Suprapubic skin (tissue), 4 donors: ENCODE measurements at regions not wholly inside any gene's neighbourhood (a gene's known extent, or its start where the extent isn't known, plus 50 kb on each side); places are given as distances from the start of the nearest gene placed in this dataset.
"Not testable (repeated sequence)": the region's sequence is repeated elsewhere in the genome, so short reads cannot be mapped to it uniquely, and the experiment has no call there.

Experiments
- DNase-seq, 2 donors: peaks; one replicate each; pipeline ENCODE4 v3.0.0-alpha.2; 2019; ENCODE audit warnings: low spot score in 2 of 2
- H3K27ac ChIP-seq: fragments of 200-600 bp; sonication (generic); one replicate; pipeline ENCODE4 v1.5.1; 2019
- H3K27me3 ChIP-seq: fragments of 200-600 bp; sonication (generic); one replicate; pipeline ENCODE4 v1.5.1; 2019
- H3K36me3 ChIP-seq: fragments of 200-600 bp; sonication (generic); one replicate; pipeline ENCODE4 v1.5.1; 2019
- H3K4me1 ChIP-seq: fragments of 200-600 bp; sonication (generic); one replicate; pipeline ENCODE4 v1.5.1; 2019
- H3K4me3 ChIP-seq: fragments of 200-600 bp; sonication (generic); one replicate; pipeline ENCODE4 v1.5.1; 2019; ENCODE audit warnings: mild to moderate bottlenecking
- H3K9me3 ChIP-seq: fragments of 200-600 bp; sonication (generic); one replicate; pipeline ENCODE4 v1.5.1; 2019
- CTCF ChIP-seq, 2 donors: fragments of 200-600 bp in 1 of 2; fragments of 450-650 bp in 1 of 2; sonication (generic) in 1 of 2; IDR thresholded peaks; one replicate each; pipeline ENCODE4 v1.5.1; 2016 to 2019; ENCODE audit warnings: antibody characterized with exemption in 2 of 2, mild to moderate bottlenecking in 1 of 2, moderate library complexity in 1 of 2
- EP300 ChIP-seq: sonication (generic); formaldehyde crosslinking; IDR thresholded peaks from one replicate; pipeline ENCODE4 v1.6.1; 2017; ENCODE audit warnings: antibody characterized with exemption
- POLR2A ChIP-seq, 2 donors: fragments of 450-650 bp; IDR thresholded peaks; one replicate each; pipeline ENCODE4 v1.6.1; 2017; ENCODE audit warnings: antibody characterized with exemption in 2 of 2, mild to moderate bottlenecking in 2 of 2, moderate library complexity in 2 of 2
- POLR2AphosphoS5 ChIP-seq, 3 donors: sonication (generic); formaldehyde crosslinking; IDR thresholded peaks; one replicate each; pipeline ENCODE4 v1.6.1; 2017; ENCODE audit warnings: antibody characterized with exemption in 3 of 3
- WGBS: methylation state at CpG from one replicate; pipeline ENCODE4 v1.1.5; 2018; 5-methylcytosine and 5-hydroxymethylcytosine counted together

GRCh38 chr9:6106711-6107339 lies 91.4 kb upstream of the RANBP6 start:
- Histone ChIP-seq H3K36me3 (no peaks in the 10 kb centered on the region), H3K9me3 (no peaks in the 10 kb centered on the region), H3K4me1 (peaks cover 11% of the 10 kb centered on the region), H3K4me3 (no peak overlapping the region), H3K27ac (no peak overlapping the region), H3K27me3 (no peaks in the 10 kb centered on the region)
- TF ChIP-seq EP300 = no peak
- TF ChIP-seq CTCF (IDR thresholded peaks at IDR 0.05) = peak in 1 of 2 donors; percentile 29
- no peak for DNase-seq
- 20% methylated on average over 2 of the region's 2 CpGs for WGBS

- no peaks in the 10 kb centered on the region for H3K36me3 ChIP-seq
- no peak for DNase-seq
- H3K4me1 ChIP-seq = peaks cover 11% of the 10 kb centered on the region
- H3K9me3 ChIP-seq = no peaks in the 10 kb centered on the region
- H3K4me3 ChIP-seq = no peak overlapping the region
- WGBS = 97% methylated on average over 1 of the region's 1 CpG
- H3K27ac ChIP-seq = no peak overlapping the region
- H3K27me3 ChIP-seq = no peaks in the 10 kb centered on the region
- TF ChIP-seq CTCF (IDR thresholded peaks at IDR 0.05) (no peak), EP300 (no peak), POLR2A (IDR thresholded peaks at IDR 0.05) (no peak), POLR2AphosphoS5 (IDR thresholded peaks at IDR 0.05) (no peak)
Measured at GRCh38 chr9:6105738-6106137, 90.3 kb upstream of the RANBP6 start.

- H3K36me3 ChIP-seq = not testable (repeated sequence)
- peaks cover 11% of the 10 kb centered on the region for H3K4me1 ChIP-seq
Measured at GRCh38 chr9:6104406-6104805, 89.0 kb upstream of the RANBP6 start.

GRCh38 chr9:6103911-6104310 lies 88.5 kb upstream of the RANBP6 start:
- not testable (repeated sequence) for H3K27me3 ChIP-seq, H3K9me3 ChIP-seq, DNase-seq, H3K36me3 ChIP-seq, H3K27ac ChIP-seq, H3K4me3 ChIP-seq
- H3K4me1 ChIP-seq = peaks cover 11% of the 10 kb centered on the region
- WGBS = 91% methylated on average over 3 of the region's 3 CpGs

More at GRCh38 chr9:6104406-6104805, 89.0 kb upstream of the RANBP6 start:
- WGBS = 69% methylated on average over 3 of the region's 3 CpGs
- H3K27me3 ChIP-seq, H3K27ac ChIP-seq, H3K9me3 ChIP-seq, DNase-seq, H3K4me3 ChIP-seq: not testable (repeated sequence)

GRCh38 chr9:6102336-6102987 lies 87.0 kb upstream of the RANBP6 start:
- not testable (repeated sequence) for DNase-seq, H3K27me3 ChIP-seq, H3K9me3 ChIP-seq, H3K4me3 ChIP-seq, H3K27ac ChIP-seq, H3K36me3 ChIP-seq
- peaks cover 11% of the 10 kb centered on the region for H3K4me1 ChIP-seq
- 40% methylated on average over 2 of the region's 4 CpGs for WGBS
- peak in 1 of 3 donors; percentile 19 for TF ChIP-seq POLR2AphosphoS5 (IDR thresholded peaks at IDR 0.05)

GRCh38 chr9:6101725-6102124 lies 86.3 kb upstream of the RANBP6 start:
- not testable (repeated sequence) for H3K36me3 ChIP-seq, H3K9me3 ChIP-seq, DNase-seq, H3K27me3 ChIP-seq, H3K4me3 ChIP-seq, H3K4me1 ChIP-seq, H3K27ac ChIP-seq
- WGBS = 91% methylated on average over 1 of the region's 1 CpG

- not testable (repeated sequence) for H3K27me3 ChIP-seq, H3K9me3 ChIP-seq, H3K4me1 ChIP-seq
Measured at GRCh38 chr9:6099346-6099745, 83.9 kb upstream of the RANBP6 start.

GRCh38 chr9:6098431-6098830 lies 83.0 kb upstream of the RANBP6 start:
- Histone ChIP-seq H3K27ac (no peak overlapping the region), H3K4me3 (no peak overlapping the region), H3K9me3 (no peaks in the 10 kb centered on the region), H3K36me3 (no peaks in the 10 kb centered on the region), H3K27me3 (no peaks in the 10 kb centered on the region), H3K4me1 (peaks cover 3% of the 10 kb centered on the region)
- no peak for DNase-seq
- no peak for TF ChIP-seq POLR2AphosphoS5 (IDR thresholded peaks at IDR 0.05)
- TF ChIP-seq POLR2A (IDR thresholded peaks at IDR 0.05) = no peak
- WGBS = 83% methylated on average over 1 of the region's 1 CpG

More at GRCh38 chr9:6099346-6099745, 83.9 kb upstream of the RANBP6 start:
- not testable (repeated sequence) for H3K36me3 ChIP-seq, H3K27ac ChIP-seq, H3K4me3 ChIP-seq, DNase-seq
